Left colon (tissue), 2 donors: ENCODE measurements at regions not wholly inside any gene's neighbourhood (a gene's known extent, or its start where the extent isn't known, plus 50 kb on each side); places are given as distances from the start of the nearest gene placed in this dataset.
A peak's percentile ranks its signal among the peaks of the same experiment; 100 is the strongest.
"Not testable (repeated sequence)": the region's sequence is repeated elsewhere in the genome, so short reads cannot be mapped to it uniquely, and the experiment has no call there.

Experiments used
- ATAC-seq: fragments of 200-7000 bp; cut with Tn5 transposase; one replicate; pipeline ENCODE4 v1.9.1; 2020; ENCODE audit warnings: mild to moderate bottlenecking, moderate library complexity
- DNase-seq, 2 donors: peaks; one replicate each; pipeline ENCODE4 v3.0.0-alpha.2; 2020
- intact Hi-C, 2 donors: fragments of 100-400 bp; cut with DNase I in 1 of 2; cut with micrococcal nuclease in 1 of 2; formaldehyde crosslinking; loops; one replicate each; pipeline versions ENCODE4 v1.11.2 to v1.14.0; 2022; cut with DNase I, micrococcal nuclease
- donor health status: DM: no; HTN: no; CAD: no.
- donor health status: DM: yes; HTN: yes; CAD: no.

GRCh38 chr14:95818581-95818980 lies 58.1 kb upstream of the TUNAR start:
- DNase-seq (no peak), ATAC-seq (no peak)
- intact Hi-C loops, result no loop called here

GRCh38 chr14:95817271-95817670 lies 59.4 kb upstream of the TUNAR start:
- DNase-seq (no peak), ATAC-seq (no peak)
- intact Hi-C loops, result no loop called here

GRCh38 chr14:95816539-95816938 lies 60.1 kb upstream of the TUNAR start:
- ATAC-seq, result no peak
- no peak for DNase-seq
- intact Hi-C loops, result no loop called here

GRCh38 chr14:95815226-95815690 lies 61.4 kb upstream of the TUNAR start:
- no peak for ATAC-seq
- DNase-seq, result no peak
- intact Hi-C loops, result no loop called here

DNA sequence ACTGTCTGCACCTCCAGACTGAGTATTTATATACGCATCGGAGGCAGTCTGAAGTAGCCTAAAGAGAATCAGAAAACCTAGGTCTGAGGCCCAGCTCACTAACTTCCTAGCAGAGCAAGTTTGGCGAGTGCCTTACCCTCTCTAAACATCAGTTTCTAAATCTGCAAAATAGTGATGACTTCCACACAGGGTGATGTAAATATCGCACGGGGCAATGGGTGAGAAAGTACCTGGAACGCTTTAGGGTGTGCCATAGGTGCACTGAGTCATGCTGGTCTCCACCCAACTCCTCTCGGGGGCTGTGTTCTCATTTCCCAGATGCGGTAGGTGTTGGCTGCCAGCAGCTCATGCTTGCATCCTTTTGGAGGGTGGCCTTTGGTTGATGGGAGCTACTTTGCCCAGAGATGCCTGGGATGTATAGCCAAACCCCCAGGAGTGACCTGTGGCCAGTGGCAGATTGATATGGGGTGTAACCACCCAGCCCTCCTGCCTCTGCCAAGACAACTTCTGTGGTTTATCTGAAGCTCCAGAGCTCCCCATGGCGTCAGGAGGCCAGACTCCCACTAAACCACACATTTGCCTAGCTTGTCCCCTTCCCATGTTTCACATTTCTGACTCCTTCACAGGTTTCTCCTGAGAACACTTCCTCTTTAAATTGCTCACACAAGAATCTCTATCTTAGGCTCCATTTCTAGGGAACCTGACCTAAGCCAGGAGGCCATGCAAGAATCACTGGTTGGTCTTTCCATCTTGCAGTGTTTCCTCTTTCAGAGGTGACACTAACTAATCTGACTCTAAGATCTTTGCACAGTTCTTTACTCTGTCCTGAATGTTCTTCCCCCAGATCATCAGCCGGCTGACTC lies 62.0 kb upstream of the TUNAR start:
- ATAC-seq, result no peak
- intact Hi-C loops, result no loop called here
- DNase-seq, result no peak

DNA sequence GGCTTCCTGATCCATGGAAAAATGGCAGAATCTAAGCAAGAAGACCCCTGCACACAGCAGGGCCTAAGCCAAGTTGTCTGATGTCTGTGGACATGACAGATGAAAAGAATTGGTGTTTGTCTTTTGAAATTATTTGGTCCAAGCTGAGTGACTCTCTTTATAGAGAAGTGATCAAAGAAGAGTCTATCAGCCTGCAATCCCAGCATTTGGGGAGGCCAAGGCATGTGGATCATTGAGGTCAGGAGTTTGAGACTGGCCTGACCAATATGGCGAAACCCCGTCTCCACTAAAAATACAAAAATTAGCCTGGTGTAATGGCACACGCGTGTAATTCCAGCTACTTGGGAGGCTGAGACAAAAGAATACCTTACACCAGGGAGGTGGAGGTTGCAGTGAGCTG lies 64.8 kb upstream of the TUNAR start:
- intact Hi-C loops, result no loop called here
- no peak for DNase-seq
- ATAC-seq, result no peak

- DNase-seq (no peak), ATAC-seq (no peak)
- intact Hi-C loops, result no loop called here
These were observed 68.3 kb upstream of the TUNAR start for GRCh38 chr14:95808371-95808770.

- intact Hi-C loops, result no loop called here
- no peak for ATAC-seq
- DNase-seq, result no peak
These were observed 79.8 kb upstream of the TUNAR start for GRCh38 chr14:95796788-95797187.

DNA sequence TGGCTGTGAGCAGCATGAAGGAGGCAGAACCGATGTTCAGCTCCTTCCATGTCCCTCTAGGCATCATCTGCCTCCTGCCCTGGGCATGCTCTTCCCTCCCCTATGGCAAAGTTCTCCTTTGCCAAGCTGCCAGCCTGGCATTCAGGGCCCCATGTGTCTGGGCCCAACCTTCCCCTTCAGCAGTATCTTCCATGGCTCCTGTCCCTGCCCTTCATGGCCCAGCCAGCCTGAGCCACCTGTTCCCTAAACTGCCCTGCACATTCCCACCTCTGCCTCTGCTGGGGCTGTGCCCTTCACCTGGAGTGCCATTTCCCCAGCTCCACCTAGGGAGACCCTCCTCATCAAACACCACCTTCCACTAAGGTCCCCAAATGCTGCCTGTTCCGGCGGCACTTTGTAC lies 74.0 kb upstream of the TCL1A start:
- DNase-seq (no peak), ATAC-seq (no peak)
- intact Hi-C loops, result no loop called here

GRCh38 chr14:95786566-95786965 lies 72.6 kb upstream of the TCL1A start:
- DNase-seq (no peak), ATAC-seq (no peak)
- intact Hi-C loops, result no loop called here

GRCh38 chr14:95784137-95784536 lies 70.2 kb upstream of the TCL1A start:
- ATAC-seq (no peak), DNase-seq (no peak)
- intact Hi-C loops, result no loop called here

DNA sequence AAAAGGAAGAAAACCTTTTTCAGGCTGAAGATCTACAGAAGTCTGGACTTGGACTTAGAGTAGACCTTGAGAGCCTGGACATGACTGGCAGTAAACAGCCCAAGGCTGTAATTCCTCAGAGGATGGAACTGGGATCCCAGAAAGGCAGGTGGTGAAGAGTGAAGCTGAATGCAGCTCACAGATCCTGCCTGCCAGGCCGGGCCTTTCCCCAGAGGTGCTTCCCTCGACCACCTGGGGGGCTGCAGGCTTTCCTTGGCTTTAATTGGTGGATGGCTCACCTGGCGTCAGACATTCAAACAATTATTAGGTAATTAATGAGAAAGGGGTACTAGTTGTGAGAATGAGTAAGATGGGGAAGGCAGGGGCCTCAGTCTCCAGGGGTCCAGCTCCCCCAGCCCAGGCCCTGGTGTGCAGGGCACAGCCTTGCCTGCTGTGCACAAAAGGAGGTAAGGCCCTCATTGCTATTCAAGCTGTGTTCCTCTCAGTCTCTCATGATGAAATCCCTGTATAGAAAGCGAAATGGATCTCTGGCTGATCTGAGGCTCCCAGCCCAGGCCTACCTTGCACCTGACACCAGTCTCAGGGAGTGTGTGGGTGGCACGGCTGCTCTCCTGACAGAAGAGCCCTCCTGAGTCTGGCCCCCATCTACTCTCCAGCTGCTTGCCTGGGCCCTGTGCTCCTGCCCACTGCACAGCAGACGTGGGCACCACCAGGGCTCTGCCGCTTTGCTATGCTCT lies 63.0 kb upstream of the TCL1A start:
- intact Hi-C loops, result no loop called here
- DNase-seq, result no peak
- ATAC-seq, result no peak

- ATAC-seq (peak; percentile 44), DNase-seq (peak in 1 of 2 donors; percentile 41)
- intact Hi-C loops, result loop anchor here in 1 of 2 donors (5.0 kb wide), 1 partner anchor 212 kb away; no protein-coding TSS in a partner anchor
These were observed 60.6 kb upstream of the TCL1A start for GRCh38 chr14:95774265-95775160.

- no peak for DNase-seq
- ATAC-seq, result no peak
- intact Hi-C loops, result loop anchor here in 1 of 2 donors (5.0 kb wide), 1 partner anchor 208 kb away; no protein-coding TSS in a partner anchor
These were observed 56.9 kb upstream of the TCL1A start for GRCh38 chr14:95770777-95771176.

- intact Hi-C loops, result loop anchor here in 1 of 2 donors (5.0 kb wide), 1 partner anchor 208 kb away; no protein-coding TSS in a partner anchor
- DNase-seq (no peak), ATAC-seq (no peak)
These were observed 56.1 kb upstream of the TCL1A start for GRCh38 chr14:95769976-95770375.

- intact Hi-C loops, ATAC-seq, DNase-seq: not testable (repeated sequence)
These were observed 55.5 kb upstream of the TCL1A start for GRCh38 chr14:95769431-95769830.

DNA sequence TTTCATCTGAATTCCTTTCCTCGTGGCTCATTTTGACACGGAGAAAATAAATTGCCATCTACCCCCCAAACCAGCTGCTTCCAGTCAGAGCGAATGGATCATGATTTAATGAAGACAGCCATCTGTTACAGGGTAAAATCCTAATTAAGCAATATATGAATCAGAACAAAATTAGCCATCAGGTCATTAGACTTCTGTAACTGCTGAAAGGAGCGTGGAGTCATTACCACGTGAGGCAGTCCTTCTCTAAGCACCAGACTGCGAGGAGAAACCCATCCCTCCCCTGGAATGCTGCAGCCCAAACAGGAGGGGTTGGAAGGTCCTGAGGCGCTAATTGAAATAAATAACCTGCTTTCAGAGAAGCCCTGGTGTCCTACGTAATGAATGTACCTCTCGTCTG lies 51.1 kb upstream of the TCL1A start:
- ATAC-seq, result no peak
- intact Hi-C loops, result no loop called here
- DNase-seq, result no peak

- ATAC-seq (no peak), DNase-seq (no peak)
- intact Hi-C loops, result no loop called here
These were observed 50.0 kb upstream of the TCL1A start for GRCh38 chr14:95763875-95764274.
